Aorta (tissue), 5 donors: ENCODE measurements at regions not wholly inside any gene's neighbourhood (a gene's known extent, or its start where the extent isn't known, plus 50 kb on each side); places are given as distances from the start of the nearest gene placed in this dataset.
"Not testable (repeated sequence)": the region's sequence is repeated elsewhere in the genome, so short reads cannot be mapped to it uniquely, and the experiment has no call there.

Experiments
- ATAC-seq: fragments of 200-7000 bp; cut with Tn5 transposase; one replicate; pipeline ENCODE4 v1.9.1; 2022; ENCODE audit warnings: moderate library complexity; ENCODE audit not compliant: low FRiP score
- DNase-seq, 2 donors: peaks; one replicate each; pipeline ENCODE4 v3.0.0-alpha.2; 2020
- H3K27ac ChIP-seq, 2 donors: one replicate each; pipeline ENCODE4 v1.5.1; 2013; ENCODE audit warnings: low read length in 2 of 2, mild to moderate bottlenecking in 2 of 2, moderate library complexity in 2 of 2, control low read depth in 1 of 2, inconsistent platforms in 1 of 2, low read depth in 1 of 2
- H3K27me3 ChIP-seq, 2 donors: one replicate each; pipeline ENCODE4 v1.6.1; 2013; ENCODE audit warnings: control low read depth in 1 of 2, low read length in 1 of 2, mild to moderate bottlenecking in 1 of 2, moderate library complexity in 1 of 2; ENCODE audit not compliant: insufficient read depth in 2 of 2, control insufficient read depth in 1 of 2
- H3K36me3 ChIP-seq, 2 donors: one replicate each; pipeline ENCODE4 v1.6.1; 2013; ENCODE audit warnings: control low read depth in 1 of 2, low read length in 1 of 2, mild to moderate bottlenecking in 1 of 2; ENCODE audit not compliant: insufficient read depth in 2 of 2, control insufficient read depth in 1 of 2
- H3K4me1 ChIP-seq, 2 donors: one replicate each; pipeline ENCODE4 v1.6.1; 2013; ENCODE audit warnings: low read length in 2 of 2, control low read depth in 1 of 2, mild to moderate bottlenecking in 1 of 2, moderate library complexity in 1 of 2; ENCODE audit not compliant: insufficient read depth in 2 of 2, control insufficient read depth in 1 of 2
- H3K4me3 ChIP-seq, 2 donors: one replicate each; pipeline ENCODE4 v1.5.1; 2013; ENCODE audit warnings: low read length in 2 of 2, control low read depth in 1 of 2, mild to moderate bottlenecking in 1 of 2
- H3K9me3 ChIP-seq: one replicate; pipeline ENCODE4 v1.6.1; 2013; ENCODE audit warnings: mild to moderate bottlenecking, low read length; ENCODE audit not compliant: control insufficient read depth
- WGBS, 2 donors: extraction: QIAGEN DNeasy Blood & Tissue Kit; methylation state at CpG; one replicate each; pipeline ENCODE4 v1.1.7; 2013; 5-methylcytosine and 5-hydroxymethylcytosine counted together
- intact Hi-C, 2 donors: fragments of 100-400 bp; cut with DNase I; formaldehyde crosslinking; loops; one replicate each; pipeline versions ENCODE4 v1.14.2 to v1.15.0; 2022
- donor health status: healthy with polysubstance abuse.
- donor health status: Bipolar disorder and iron deficiency.
- donor health status: DM: no; HTN: no; CAD: no.
- donor health status: DM: no; HTN: no; CAD: no.
- donor health status: DM: yes; HTN: yes; CAD: no.

DNA sequence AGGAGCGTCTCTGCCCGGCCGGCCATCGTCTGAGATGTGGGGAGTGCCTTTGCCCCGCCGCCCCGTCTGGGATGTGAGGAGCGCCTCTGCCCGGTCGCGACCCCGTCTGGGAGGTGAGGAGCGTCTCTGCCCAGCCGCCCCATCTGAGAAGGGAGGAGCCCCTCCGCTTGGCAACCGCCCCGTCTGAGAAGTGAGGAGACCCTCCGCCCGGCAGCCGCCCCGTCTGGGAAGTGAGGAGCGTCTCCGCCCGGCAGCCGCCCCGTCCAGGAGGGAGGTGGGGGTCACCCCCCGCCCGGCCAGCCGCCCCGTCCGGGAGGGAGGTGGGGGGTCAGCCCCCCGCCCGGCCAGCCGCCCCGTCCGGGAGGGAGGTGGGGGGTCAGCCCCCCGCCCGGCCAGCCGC is 432.7 kb downstream of the LIG4 start:
- WGBS, 2 donors = 94 to 96% methylated on average over 18 to 39 of the region's 39 CpGs
- H3K4me1 ChIP-seq, H3K4me3 ChIP-seq, intact Hi-C loops, H3K9me3 ChIP-seq, H3K36me3 ChIP-seq, DNase-seq, ATAC-seq, H3K27ac ChIP-seq, H3K27me3 ChIP-seq: not testable (repeated sequence)

DNA sequence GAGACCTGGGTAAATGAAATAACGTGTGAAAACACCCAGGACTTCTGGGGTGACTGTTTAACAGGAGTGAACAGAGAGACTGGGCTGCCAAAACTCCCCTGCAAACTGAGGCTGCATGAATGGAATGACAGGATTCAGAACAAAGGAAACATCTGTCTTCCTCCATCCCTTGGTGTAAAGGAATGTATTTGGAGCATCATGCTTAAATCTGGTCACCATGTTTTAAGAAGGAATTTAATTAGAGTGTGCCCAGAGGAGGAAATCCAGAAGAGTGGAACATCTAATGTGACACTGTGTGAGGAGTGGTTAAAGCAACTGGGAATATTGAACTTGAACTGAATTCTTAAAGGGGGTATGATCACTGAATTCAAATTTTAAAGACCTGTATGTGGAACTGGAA is 437.2 kb downstream of the LIG4 start:
- no peaks in the 10 kb centered on the region for H3K27me3 ChIP-seq
- no peaks in the 10 kb centered on the region for H3K9me3 ChIP-seq
- 51 to 58% methylated on average over 1 of the region's 1 CpG for WGBS, 2 donors
- H3K36me3 ChIP-seq = no peaks in the 10 kb centered on the region
- H3K4me3 ChIP-seq = no peak overlapping the region
- no peak overlapping the region for H3K27ac ChIP-seq
- no peak for DNase-seq
- no peak for ATAC-seq
- intact Hi-C loops = no loop called here
- no peaks in the 10 kb centered on the region for H3K4me1 ChIP-seq

DNA sequence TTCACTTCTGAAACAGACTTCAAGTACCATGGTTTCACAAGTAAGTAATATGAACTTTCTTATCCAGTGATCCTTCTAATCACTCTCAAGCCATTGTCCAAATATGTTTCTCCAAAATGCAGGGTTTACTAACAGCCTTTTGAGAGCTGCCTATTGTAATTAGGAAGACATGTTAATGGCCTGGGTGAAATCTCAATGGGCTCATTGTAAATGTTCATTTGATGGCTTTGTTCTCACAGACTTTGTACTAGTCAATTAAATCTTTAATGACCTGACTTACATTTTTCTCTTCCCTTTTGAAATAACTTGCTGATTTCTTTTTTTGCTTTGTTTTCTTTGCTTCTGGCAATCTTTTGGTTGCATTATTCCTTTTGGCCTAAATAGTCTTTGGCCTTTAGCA is 444.8 kb downstream of the LIG4 start:
- H3K4me1 ChIP-seq = no peaks in the 10 kb centered on the region
- intact Hi-C loops = no loop called here

DNA sequence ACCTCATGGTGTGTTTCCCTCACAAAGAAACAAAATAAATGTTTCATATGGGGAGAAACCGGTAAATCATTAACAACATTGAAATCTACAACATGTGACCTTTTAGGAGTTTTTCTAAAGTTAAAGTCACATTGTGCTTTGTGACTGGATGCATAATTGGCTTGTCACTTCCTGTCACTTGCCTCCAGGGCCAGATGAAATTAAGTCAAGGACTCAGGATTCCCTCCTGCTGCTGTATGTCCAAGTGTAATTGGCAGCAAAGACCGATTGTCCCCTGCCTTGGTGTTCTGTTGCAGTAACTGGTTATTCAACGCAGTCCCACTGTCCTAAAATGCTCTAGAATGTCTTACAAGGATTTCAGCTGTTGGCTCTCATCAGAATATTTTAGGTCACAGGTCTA is 448.2 kb downstream of the LIG4 start:
- intact Hi-C loops = no loop called here
- 52 to 74% methylated on average over 3 of the region's 3 CpGs for WGBS, 2 donors
- Histone ChIP-seq H3K4me1 (no peaks in the 10 kb centered on the region), H3K27me3 (no peaks in the 10 kb centered on the region), H3K36me3 (no peaks in the 10 kb centered on the region), H3K27ac (no peak overlapping the region), H3K9me3 (no peaks in the 10 kb centered on the region), H3K4me3 (no peak overlapping the region)
- no peak for DNase-seq
- no peak for ATAC-seq

More for the DNA sequence above, 444.8 kb downstream of the LIG4 start:
- Histone ChIP-seq H3K36me3 (no peaks in the 10 kb centered on the region), H3K27ac (no peak overlapping the region), H3K4me3 (no peak overlapping the region), H3K27me3 (no peaks in the 10 kb centered on the region), H3K9me3 (no peaks in the 10 kb centered on the region)
- ATAC-seq (no peak), DNase-seq (no peak)

DNA sequence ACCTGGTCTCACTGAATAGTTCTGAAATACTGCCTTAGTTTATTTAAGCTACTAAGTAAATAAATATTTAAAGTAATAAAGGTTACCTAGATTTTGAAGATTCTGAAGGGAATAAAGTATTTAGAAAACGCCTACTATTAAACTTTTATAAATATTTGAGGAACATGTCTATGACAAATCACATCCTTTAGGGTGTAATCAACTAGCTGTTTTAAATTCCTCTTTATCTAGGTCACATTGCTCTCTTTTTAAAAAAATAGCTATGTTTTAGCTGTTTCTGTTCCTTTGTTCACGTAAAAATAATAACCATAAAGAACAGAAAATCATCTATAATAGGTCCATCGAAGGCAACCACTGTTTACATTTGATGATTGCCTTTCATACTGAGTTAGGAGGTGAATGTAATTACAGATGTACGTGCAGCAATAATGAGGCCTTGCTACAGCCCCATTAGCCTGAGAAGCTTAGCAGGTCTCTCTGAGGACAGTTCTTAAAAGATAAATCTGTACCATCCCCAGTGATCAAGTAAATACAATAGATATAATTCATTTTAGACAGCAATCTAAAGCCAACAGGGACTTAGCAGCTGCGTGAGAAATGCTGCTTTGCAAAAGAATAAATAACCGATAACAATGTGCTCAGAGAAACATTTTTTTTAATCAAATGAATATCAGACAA is 449.5 kb downstream of the LIG4 start:
- H3K27ac ChIP-seq = no peak overlapping the region
- no peaks in the 10 kb centered on the region for H3K9me3 ChIP-seq
- no peaks in the 10 kb centered on the region for H3K27me3 ChIP-seq
- no peak for DNase-seq
- no peak for ATAC-seq
- H3K4me1 ChIP-seq = no peaks in the 10 kb centered on the region
- no peak overlapping the region for H3K4me3 ChIP-seq
- 30 to 39% methylated on average over 6 of the region's 6 CpGs for WGBS, 2 donors
- H3K36me3 ChIP-seq = no peaks in the 10 kb centered on the region
- intact Hi-C loops = no loop called here

DNA sequence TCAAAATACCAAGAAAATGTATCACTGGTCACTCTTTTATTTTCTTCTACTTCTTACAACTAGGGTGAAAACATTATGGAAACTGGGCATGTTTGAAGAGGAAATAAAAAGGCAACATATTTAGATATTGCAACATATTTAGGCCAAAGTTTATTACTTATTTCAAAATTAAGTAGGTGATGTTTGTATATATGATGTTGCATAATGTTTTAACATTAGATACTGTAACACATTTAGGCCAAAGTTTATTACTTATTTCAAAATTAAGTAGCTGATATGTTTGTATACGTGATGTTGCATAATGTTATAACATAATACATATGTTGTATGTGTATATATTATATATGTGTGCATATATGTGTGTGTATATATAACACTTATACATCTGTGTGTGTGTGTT is 451.3 kb downstream of the LIG4 start:
- intact Hi-C loops = no loop called here
- ATAC-seq (no peak), DNase-seq (no peak)
- no peaks in the 10 kb centered on the region for H3K36me3 ChIP-seq
- H3K27me3 ChIP-seq = no peaks in the 10 kb centered on the region
- WGBS, 2 donors = 38 to 45% methylated on average over 1 of the region's 1 CpG
- no peaks in the 10 kb centered on the region for H3K4me1 ChIP-seq
- H3K27ac ChIP-seq = no peak overlapping the region
- H3K4me3 ChIP-seq = no peak overlapping the region
- H3K9me3 ChIP-seq = no peaks in the 10 kb centered on the region

DNA sequence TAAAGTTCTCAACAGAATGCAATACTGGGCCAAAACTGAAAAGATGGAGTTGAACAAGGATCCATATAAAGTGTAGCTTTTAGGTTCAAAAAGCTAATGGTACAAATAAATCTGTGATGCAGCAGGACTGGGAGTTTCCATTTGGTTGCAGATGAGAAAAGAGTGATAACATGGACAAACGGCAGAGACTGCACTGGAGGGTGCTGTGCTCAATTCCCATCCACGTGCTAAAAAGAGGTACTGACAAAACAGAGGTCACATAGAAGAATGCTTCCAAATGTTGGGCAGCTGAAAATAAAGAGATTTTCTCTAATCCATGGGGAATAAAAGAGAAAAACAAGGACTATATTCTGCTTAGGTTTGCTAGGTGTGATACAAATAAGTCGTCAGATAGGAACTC is 461.6 kb downstream of the LIG4 start:
- intact Hi-C loops = no loop called here
- no peaks in the 10 kb centered on the region for H3K27me3 ChIP-seq
- H3K27ac ChIP-seq = no peak overlapping the region
- no peaks in the 10 kb centered on the region for H3K36me3 ChIP-seq
- DNase-seq = no peak
- H3K4me1 ChIP-seq = no peaks in the 10 kb centered on the region
- H3K9me3 ChIP-seq = no peaks in the 10 kb centered on the region
- WGBS, 2 donors = 19 to 26% methylated on average over 3 of the region's 3 CpGs
- ATAC-seq = no peak
- no peak overlapping the region for H3K4me3 ChIP-seq

DNA sequence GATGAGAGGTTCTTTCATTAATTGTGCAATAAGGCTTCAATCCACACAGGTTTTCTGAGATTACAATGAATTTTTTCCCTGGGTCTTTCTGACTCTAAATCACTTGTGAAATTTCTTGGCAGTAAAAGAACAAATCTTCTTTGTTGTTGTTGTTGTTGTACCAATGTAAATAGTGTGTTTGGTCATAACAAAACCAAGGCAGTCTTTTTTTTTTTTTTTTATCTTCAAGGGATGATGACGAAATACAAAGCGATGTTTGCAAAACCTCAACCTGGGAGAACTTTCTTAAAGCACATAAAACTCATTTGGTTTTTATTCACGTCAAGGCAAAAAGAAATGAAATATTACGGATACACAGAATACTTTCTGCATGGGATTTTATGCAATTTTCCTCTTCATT is 462.0 kb downstream of the LIG4 start:
- 63 to 80% methylated on average over 4 of the region's 4 CpGs for WGBS, 2 donors
- H3K9me3 ChIP-seq = no peaks in the 10 kb centered on the region
- intact Hi-C loops = no loop called here
- no peak overlapping the region for H3K4me3 ChIP-seq
- ATAC-seq (no peak), DNase-seq (no peak)
- H3K36me3 ChIP-seq = no peaks in the 10 kb centered on the region
- no peaks in the 10 kb centered on the region for H3K4me1 ChIP-seq
- H3K27me3 ChIP-seq = no peaks in the 10 kb centered on the region
- H3K27ac ChIP-seq = no peak overlapping the region

DNA sequence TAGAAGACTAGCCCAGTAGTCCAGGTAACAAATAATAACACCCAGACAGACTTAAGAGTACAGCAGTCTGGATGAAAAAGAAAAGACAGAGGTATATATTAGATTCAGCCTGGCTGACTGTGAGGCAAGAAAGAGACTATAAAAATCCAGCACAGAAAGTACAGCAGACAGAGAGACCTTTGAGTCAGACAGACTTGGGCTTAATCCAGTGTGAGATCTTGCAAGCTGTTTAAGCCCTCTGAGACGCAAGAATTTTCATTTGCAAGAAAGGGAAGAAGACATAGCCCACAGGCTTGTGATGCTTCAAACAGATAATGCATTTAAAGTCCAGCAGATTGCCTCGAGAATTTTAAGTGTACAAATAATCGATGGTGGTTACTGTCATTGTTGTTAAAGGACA is 471.4 kb downstream of the LIG4 start:
- H3K27ac ChIP-seq = no peak overlapping the region
- no peaks in the 10 kb centered on the region for H3K4me1 ChIP-seq
- WGBS, 2 donors = 65 to 80% methylated on average over 3 of the region's 3 CpGs

More for the DNA sequence above, 471.4 kb downstream of the LIG4 start:
- no peaks in the 10 kb centered on the region for H3K36me3 ChIP-seq
- H3K9me3 ChIP-seq = no peaks in the 10 kb centered on the region
- H3K4me3 ChIP-seq = no peak overlapping the region
- ATAC-seq (no peak), DNase-seq (no peak)
- intact Hi-C loops = no loop called here
- no peaks in the 10 kb centered on the region for H3K27me3 ChIP-seq
